VCaP (cell line): ENCODE measurements at regions not wholly inside any gene's neighbourhood (a gene's known extent, or its start where the extent isn't known, plus 50 kb on each side); places are given as distances from the start of the nearest gene placed in this dataset.

ENCODE experiments used
- H3K27ac ChIP-seq: fragments of 450-650 bp; 2 replicates; pipeline ENCODE4 v1.5.1; 2017
- CTCF ChIP-seq: fragments of 450-650 bp; conservative IDR thresholded peaks from 2 replicates; pipeline ENCODE4 v1.5.1; 2017; ENCODE audit warnings: mild to moderate bottlenecking, moderate library complexity

GRCh38 chr3:24573576-24573975 is 78.9 kb upstream of the THRB start:
- no peak for TF ChIP-seq CTCF
- H3K27ac ChIP-seq = no peak overlapping the region

- no peak for TF ChIP-seq CTCF
- H3K27ac ChIP-seq = no peak overlapping the region
These were observed 83.7 kb upstream of the THRB start for GRCh38 chr3:24578324-24578723.

- TF ChIP-seq CTCF = no peak
- H3K27ac ChIP-seq = no peak overlapping the region
These were observed 84.3 kb upstream of the THRB start for GRCh38 chr3:24578951-24579421.

GRCh38 chr3:24582431-24583403 is 88.1 kb upstream of the THRB start:
- no peak overlapping the region for H3K27ac ChIP-seq
- peak; percentile 70 for TF ChIP-seq CTCF

GRCh38 chr3:24586920-24587319 is 92.3 kb upstream of the THRB start:
- TF ChIP-seq CTCF = no peak
- H3K27ac ChIP-seq = no peak overlapping the region

- no peak for TF ChIP-seq CTCF
- no peak overlapping the region for H3K27ac ChIP-seq
These were observed 94.2 kb upstream of the THRB start for GRCh38 chr3:24588629-24589512.

GRCh38 chr3:24589513-24589851 is 94.8 kb upstream of the THRB start:
- no peak overlapping the region for H3K27ac ChIP-seq
- TF ChIP-seq CTCF = no peak
